Stimulated activated CD4-positive, alpha-beta T cell treated with anti-CD3 and anti-CD28 coated beads, Interleukin-1b, Interleukin-23, amount 100 ng/mL, for 4 hours (primary cell): ENCODE measurements at regions not wholly inside any gene's neighbourhood (a gene's known extent, or its start where the extent isn't known, plus 50 kb on each side); places are given as distances from the start of the nearest gene placed in this dataset.

Experiments used
- DNase-seq, 2 donors: peaks; one replicate each; pipeline ENCODE4 v3.0.0-alpha.2; 2020; ENCODE audit warnings: low read depth in 2 of 2

DNA sequence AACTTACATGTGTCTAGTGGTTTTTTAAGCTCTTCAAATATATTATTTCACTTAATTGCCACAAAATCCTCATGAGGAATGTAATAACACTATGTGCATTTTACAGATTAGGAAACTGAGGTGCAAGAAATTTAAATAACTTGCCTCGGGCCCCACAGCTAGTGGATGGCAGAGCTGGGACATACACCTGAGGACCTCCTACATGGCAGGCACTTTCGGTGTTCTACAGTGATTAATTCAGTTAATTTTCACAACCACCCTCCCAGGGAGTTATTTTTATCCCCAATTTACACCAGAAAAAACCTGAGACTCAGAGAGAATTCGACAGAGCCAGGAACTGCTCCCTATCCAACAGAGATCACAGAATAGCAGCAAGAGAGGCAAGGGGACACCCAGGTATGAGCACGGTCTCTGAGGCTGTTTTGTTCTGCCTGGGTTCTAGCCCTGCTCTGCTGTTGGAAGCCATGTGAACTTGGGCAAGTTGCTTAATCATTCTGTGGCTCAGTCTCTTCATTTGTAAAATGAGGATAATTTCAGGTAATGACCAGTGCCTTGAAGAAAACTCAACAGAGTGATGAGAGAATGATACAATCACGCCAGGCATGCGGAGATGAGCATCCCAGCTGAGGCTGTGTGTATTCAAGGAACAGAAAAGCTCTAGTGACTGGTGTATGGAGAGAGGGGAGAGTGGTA, 82.3 kb downstream of the MYCN start:
- DNase-seq = no peak

DNA sequence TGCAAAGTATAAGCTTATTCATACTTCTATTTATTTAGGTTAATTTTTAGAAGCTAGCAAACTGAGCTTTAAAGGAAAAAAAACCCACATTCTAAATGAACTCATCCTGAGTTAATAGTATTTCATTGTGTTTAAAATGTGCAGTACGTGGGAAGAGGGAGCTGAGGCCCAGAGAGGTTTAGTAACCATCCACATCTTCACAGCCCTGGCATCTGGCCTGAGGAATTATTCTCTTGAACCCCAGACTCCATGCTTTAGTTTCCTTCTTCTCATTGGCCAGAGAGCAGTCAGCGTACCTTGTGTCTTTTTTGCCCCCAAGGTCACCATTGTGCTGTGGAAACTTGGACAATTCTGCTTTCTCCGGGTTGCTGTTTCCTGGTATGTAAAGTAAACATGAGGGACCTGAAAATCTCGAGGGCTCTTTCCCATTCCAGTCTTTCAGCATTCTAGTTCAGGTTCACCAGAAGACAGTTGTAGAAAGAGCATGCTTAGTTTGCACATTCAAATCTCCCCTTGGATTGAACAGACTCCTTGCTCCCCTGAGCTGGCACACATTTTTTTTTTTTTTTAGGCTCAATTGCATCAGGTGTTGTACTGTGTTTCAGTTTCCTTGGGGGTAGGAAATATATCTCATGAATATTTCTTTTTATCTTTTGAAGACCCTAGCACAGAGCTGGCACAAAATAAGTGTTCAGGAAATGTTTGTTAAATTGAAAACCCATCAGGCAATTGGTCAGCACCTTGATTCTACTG, 81.4 kb downstream of the MYCN start:
- no peak for DNase-seq

DNA sequence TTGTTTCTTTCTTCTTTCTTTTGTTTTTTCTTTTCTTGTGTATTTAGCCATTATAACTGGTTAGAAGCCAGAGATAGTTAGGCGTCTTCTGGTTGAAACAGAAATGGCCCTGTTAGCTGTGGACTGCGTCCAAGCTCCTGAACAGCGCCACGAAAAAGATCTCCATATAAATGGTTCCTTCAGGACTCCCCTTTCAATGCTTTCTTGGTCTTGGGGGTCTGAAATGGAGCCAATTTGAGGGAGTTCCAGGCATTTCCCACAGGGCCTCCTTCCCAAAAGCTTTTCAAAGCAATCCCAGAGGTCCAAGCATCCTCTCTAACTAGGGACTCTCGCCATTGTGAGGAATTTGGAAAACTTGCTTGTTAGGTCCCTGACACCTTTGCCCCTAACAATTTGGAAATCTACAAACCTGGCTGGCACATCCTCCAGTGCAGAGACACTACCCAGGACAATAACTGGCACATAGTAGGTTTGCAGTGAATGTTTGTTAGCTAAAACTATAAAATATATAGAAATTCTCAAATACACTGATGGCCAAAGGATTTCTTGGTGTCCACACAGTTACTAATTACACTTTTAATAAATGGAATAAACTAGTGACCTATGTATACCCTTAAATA, 80.1 kb downstream of the MYCN start:
- no peak for DNase-seq

DNA sequence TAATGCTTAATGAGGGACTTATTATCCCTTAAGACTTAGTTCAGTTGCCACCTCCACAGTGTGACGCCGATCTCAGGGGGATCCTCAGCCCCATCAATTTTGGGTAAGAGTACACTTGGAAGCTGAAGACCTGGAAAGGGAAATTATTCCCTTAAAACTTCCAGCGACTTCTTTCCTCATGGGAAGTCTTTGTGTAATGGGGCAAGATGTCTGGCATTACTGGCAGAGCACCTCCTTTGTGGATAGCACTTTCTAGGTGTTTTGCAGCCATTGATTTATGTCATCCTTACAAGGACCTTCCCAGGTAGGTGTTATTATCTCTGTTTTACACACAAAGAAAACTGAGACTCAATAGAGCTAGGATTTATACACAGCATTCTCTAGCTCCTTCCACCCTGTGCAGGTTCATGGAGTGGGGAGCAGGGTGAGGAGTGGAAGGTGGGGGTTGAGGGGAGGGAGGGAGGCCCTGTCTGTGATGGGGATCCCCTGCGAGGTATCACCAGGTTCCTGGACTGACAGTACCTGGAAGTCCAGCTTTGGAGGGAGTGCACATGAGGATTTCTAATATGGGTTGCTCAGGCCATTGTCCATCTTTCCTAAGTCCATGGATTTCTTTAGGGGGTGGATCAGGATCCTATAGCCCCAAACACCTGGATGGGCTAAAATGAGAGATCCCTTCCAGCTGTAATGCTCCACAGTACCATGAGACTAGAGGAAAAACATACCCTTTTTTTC, 79.4 kb downstream of the MYCN start:
- no peak for DNase-seq

DNA sequence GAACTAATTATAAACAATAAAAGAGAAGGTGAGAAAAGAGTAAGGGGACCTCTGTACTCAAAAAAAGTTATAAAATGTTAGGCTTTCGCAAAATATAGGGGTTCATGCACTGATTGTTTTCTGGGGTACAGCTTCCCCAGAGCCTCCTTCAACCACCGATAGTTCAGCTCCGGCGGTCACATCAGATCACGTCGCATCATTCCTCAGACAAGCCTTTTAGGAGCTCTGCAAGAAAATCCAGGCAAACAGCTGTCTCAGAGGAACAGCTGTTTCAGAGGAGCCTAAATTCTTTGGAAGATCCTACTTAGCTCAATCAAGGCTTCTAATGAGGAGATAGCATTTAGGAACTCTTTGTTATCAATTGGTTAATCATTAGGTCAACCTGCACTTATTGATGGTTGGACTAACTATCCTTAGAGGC, 78.7 kb downstream of the MYCN start:
- DNase-seq = no peak

DNA sequence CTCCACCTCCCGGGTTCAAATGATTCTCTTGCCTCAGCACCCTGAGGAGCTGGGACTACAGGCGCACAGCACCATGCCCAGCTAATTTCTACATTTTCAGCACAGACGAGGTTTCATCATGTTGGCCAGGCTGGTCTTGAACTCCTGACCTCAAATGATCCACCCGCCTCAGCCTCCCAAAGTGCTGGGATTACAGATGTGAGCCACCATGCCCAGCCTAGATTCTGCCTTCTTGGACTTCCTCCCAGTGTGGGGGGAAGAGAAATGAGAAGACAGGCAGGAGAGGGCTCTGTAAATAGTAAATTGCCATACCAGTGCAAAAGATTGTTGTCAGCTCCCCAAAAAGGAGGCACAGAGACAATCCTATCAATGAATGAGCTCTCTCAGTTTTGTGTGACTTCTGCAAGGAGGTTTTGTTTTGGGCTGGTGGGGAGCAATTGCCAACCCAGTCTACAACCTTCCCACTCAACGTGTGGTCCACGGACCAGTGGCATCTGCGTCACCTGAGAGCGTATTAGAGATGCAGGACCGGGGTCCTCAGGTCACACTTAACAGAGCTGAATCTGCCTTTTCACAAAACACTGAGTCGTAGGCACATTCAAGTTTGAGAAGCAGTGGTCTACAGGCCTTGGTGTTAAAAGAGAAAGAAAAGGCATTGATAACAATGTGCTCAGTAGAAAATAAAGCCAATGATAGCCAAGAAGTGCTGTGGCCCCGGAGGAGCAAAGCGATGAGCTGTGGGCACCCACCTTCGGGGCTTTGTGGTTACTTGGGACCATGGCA, 78.1 kb downstream of the MYCN start:
- no peak for DNase-seq

DNA sequence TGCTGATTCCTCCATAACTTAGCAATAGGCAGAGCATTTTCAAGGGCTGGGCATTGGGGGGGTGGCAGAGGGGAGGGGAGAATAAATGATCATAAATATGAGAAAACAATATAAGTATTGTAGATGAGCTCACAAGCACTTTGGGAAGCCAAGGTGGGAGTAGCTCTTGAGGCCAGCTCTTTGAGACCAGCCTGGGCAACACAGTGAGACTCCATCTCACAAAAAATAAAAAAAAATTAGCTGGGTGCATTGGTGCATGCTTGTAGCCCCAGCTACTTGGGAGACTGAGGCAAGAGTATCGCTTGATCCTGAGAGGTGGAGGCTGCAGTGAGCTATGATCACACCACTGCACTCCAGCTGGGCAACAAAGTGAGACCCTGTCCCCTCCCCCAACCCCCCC, 75.9 kb downstream of the MYCN start:
- no peak for DNase-seq

DNA sequence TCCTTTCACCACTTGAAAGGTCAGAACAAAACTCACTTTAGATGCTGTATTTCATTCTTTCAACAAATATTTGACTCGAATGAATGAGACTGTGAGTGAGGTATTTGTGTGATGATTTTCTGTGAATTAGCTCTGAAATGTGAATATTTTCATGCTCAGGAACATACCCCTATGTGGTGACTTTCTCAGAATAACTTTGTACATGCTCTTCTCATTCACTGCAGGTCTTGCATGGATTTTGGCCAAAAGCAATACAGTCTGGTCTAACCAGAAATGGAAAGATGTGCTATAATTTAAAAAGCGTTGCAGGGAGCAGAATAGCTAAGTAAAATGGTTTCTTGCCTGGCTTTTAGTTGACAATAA, 75.5 kb downstream of the MYCN start:
- no peak for DNase-seq

DNA sequence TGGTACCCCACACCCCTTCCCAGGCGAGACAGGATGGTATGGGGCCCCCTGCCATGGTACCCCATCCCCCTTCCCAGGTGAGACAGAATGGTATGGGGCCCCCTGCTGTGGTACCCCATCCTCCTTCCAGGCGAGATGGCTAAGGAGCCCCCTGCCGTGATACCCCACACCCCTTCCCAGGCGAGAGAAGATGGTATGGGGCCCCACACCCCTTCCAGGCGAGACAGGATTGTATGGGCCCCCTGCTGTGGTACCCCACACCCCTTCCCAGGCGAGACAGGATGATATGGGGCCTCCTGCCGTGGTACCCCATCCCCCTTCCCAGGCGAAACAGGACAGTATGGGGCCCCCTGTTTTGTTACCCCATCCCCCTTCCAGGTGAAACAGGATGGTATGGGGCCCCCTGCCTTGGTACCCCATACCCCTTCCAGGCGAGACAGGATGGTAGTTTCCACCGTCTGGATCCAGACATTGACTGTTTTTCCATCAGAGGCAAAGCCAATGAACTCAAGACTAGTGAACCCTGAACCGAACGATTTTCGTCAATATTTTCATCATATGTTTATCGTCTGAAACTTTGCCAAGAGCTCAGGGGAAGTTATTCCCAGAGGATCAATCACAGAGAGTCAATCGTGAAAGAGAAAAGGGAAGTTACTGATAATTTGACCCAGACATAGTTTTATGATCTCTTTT, 75.0 kb downstream of the MYCN start:
- DNase-seq = no peak

DNA sequence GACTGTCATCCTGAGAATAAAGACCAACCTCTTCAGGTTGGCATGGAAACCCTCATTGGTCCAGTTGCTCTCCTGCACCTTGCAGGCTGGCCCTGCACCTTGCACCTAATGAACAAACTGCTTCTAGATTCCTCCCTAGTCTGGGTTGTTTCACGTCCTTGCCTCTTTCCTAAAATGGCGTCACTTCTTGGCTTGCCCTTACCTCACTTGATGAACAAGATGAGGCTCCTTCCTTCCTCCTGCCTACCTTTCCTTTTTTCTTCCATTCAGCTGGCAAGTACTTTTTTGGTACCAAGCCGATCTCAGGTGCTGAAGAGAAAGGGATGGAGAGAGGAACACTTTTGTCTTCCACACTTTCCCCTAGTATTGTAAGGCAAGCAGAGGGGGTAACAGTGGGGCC, 74.5 kb downstream of the MYCN start:
- no peak for DNase-seq

DNA sequence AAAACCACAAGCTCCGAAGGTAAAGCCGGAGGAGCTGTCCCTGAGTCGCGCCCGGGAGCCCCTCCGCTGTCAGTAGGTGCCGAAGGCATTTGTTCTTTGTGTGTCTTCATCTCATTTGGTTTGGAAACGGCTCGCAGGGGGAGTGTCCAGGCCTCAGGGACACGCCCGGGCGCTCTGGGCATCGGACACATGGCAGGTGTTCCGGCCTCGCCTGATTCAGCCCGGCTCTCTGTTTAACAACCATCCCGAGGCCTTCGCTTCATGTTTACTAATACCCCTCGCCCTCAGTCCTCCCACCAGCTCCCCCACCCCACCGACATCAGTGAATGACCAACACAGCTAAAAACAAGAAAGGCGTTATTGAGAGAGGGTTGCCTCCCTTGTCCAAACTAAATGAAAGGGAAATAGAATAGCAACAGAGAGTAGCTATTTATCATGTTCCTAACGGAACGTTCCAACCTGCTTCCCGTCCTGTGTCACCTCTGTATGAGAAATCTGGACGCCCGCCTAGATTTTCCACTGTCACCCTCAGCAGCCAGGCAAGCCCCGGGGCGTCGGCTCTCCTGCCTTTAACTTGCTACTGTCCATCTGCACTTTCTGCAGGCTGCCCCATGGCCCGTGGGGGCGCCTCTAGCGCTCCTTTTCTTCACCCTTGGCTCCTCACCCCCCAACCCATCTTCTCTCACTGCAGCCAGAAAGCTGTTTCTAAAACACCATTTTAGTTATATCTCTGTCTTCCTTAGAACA, 73.9 kb downstream of the MYCN start:
- DNase-seq = no peak

DNA sequence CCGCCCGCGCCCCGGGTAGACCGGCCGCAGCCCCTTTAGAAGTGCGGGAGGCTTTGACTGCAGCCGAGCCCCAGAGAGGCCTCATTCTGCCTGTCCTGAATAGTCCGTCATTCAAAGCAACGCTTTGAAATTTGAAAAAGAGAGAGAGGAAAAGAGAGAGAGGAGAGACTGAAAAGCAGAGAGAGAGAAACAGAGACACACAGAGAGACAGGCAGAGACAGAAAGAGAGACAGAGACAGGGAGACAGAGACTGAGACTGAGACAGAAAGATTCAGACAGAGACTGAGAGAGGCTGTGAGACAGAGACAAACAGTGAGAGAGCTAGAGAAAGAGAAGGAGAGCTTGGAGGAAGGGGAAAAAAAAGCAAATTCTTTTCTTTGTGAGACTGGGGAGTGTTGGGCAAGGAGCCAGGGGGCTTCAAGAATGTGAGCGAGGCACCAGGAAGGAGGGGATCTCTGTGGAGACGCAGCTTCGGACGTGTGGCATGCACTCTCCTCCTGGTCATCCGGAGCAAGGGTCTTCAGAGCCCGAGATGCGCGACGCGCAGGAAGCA, 73.1 kb downstream of the MYCN start:
- DNase-seq = no peak

DNA sequence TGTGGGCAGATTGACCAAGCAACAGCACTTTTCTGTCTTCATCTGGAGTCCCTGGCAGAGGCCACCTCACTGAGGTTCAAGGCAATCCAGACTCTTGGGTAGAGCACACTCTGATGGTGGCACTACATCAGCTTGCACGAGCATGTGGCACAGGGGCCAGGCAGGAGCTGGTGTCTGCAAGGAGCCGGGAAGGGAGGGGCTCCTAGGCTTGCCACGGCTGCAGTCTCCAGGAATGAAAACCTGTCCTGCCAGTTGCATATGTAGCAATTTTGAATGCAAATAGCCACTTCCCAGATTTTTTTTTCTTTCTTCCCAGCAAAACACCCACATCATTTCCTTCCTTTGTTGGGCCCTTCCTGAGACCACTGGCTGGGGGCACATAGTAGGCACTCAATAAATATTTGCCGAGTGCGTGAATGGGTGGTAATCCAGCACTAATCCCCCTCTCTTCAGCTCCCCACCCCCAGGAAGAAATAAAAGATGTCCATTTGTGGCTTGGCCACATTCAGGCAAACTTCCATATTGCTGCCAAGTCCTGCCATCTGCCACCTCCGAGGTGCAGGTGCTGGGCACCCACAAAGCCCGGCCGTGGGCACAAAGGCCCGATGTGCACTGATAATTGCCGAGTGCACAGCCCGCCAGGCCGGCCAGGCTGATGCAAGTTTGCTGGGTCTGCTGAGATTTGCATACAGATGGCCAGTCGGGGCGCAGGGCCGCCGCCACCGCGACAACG, 72.4 kb downstream of the MYCN start:
- no peak for DNase-seq

DNA sequence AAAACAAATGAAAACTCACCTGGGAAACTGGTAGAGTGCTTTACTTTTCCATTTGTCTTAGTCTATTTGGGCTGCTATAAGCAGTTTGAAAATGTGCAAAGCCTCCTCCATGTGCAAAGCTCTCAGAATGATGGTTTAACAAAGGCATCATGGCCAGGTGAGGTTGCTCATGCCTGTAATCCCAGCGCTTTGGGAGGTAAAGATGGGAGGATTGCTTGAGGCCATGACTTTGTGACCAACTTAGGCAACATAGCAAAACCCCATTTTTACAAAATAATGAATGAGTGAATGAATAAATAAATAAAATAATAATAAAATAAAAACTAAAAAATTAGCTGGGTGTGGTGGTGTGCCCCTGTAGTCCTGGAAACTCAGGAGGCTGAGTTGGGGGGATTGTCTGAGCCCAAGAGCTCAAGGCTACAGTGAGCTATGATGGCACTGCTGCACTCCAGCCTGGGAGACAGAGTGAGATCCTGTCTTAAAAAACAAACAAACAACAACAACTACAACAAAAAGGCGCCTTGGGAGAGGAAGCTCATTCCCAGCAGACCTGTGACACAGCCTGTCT, 71.8 kb downstream of the MYCN start:
- DNase-seq = no peak

DNA sequence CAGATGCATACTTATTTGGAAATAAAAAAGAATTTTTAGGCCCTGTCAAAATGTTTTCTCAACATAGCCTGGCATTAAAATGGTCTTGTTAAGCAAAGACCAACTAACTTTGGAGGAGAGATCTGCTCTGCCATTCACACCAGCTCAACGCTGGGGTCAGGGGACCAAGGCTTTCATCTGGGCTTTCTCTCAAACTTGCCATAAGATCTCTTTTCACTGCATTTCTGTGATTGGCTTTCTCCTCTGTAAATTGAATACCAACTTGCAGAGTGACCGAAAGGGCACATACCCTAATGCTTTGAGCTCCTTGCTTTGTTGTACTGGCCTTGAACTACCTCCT, 71.2 kb downstream of the MYCN start:
- DNase-seq = no peak

DNA sequence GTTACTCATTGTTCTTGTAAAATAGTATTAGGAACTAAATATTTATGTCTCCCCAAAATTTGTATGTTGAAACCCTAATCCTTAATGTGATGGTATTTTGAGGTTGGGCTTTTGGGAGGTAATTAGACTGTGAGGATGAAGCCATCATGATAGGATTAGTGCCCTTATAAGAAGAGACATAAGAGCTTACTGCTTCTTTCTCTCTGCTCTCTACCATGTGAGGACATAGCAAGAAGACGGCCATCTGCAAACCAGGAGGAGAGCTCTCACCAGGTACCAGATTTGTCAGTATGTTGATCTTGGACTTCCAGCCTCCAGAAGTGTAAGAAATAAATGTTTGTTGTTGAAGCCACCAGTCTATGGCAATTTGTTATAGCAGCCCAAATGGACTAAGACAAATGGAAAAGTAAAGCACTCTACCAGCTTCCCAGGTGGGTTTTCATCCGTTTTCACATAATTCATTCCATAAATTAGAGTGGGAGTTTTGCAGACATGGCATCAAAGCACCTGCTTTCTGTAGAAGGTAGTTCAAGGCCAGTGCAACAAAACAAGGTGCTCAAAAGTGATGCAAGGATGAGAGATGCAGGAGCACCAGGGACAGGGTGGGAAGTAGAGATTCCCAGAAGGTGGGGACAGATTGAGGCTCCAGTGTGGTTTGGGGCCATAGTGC, 70.7 kb downstream of the MYCN start:
- no peak for DNase-seq

DNA sequence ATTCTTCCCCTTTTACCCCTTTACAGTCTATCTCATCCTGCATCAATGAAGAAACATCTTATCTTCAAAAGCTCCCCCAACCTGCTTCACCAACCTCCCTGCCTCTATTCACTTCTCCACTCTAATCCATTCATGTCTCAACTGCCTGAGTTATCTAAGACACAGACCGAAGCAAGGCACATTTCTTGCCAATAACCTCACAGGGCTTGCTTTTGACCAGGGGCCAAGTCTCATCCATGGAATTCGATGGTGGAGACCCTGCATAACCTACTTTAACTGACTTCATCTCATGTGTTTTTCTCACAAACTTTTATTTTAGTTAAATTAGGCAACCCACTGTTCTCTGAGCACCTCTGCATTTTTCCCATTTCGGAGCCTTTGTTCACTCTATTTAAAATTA, 69.7 kb downstream of the MYCN start:
- DNase-seq = no peak

DNA sequence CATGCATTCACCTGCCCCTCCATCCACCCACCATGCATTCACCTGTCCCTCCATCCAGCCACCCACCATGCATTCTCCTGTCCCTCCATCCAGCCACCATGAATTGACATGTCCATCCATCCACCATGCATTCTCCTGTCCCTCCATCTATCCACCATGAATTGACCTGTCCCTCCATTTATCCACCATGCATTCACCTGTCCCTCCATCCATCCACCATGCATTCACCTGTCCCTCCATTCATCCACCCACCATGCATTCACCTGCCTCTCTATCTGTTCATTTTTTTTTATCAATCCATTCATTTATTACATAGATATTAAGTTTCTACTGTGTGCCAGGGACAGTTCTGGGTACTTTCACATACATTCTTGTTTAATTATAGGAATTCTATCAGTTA, 69.2 kb downstream of the MYCN start:
- DNase-seq = no peak

DNA sequence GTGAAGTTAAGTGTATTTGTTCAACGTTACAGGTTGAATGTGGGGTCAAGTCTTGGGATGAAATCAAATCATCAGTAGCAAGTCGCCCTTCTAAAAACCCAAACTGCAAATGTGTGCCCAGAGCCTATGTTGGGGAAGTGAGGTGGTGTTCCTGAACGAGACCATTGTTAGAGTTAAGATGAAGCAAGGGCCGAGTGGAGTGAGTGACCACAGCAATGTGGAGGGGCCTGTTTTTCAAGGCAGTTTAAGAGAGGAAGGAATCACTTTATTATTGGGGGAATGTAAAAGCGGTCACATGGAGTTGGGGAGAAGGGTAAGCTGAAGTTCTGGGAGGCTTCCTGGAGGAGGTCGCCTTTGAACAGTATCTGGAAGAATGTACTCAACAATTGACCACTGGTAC, 68.5 kb downstream of the MYCN start:
- no peak for DNase-seq
